PC-9 (cell line): ENCODE measurements at regions not wholly inside any gene's neighbourhood (a gene's known extent, or its start where the extent isn't known, plus 50 kb on each side); places are given as distances from the start of the nearest gene placed in this dataset.

Source experiments
- BruUV-seq: library from RNA; stranded (reverse); fragments of 400-500 nt; replicated peaks from 2 replicates; lab custom pipeline; 2021; lab: Mats Ljungman, UMichigan
- CTCF ChIA-PET: fragments of 300-600 bp; sonication (Branson Sonifier 250); formaldehyde crosslinking; loops from one replicate; lab custom pipeline; 2022; ENCODE audit warnings: antibody characterized with exemption; lab: Charles Lee
- POLR2A ChIA-PET: fragments of 300-600 bp; sonication (Branson Sonifier 250); formaldehyde crosslinking; loops from one replicate; lab custom pipeline; 2022; ENCODE audit warnings: antibody characterized with exemption; ENCODE audit not compliant: unreplicated experiment; lab: Charles Lee
- DNase-seq, 2 experiments: peaks; one replicate each; pipeline versions ENCODE4 v3.0.0 to v3.0.0-alpha.2; 2015 to 2022; ENCODE audit warnings: mixed read lengths in 1 of 2
- H2AFZ ChIP-seq: fragments of 200-600 bp; sonication (generic); 2 replicates; pipeline ENCODE4 v1.8.1; 2017; ENCODE audit warnings: antibody characterized with exemption
- H3F3A ChIP-seq: fragments of 200-600 bp; sonication (generic); 2 replicates; pipeline ENCODE4 v1.8.1; 2017; ENCODE audit warnings: antibody characterized with exemption, mild to moderate bottlenecking, low read depth; ENCODE audit not compliant: insufficient read depth
- H3K27ac ChIP-seq: fragments of 200-600 bp; sonication (generic); 2 replicates; pipeline ENCODE4 v1.6.1; 2016; ENCODE audit warnings: mixed run types
- H3K27me3 ChIP-seq: fragments of 200-600 bp; sonication (generic); 2 replicates; pipeline ENCODE4 v1.6.1; 2016; ENCODE audit warnings: low read depth, mixed run types; ENCODE audit not compliant: insufficient read depth
- H3K36me3 ChIP-seq: fragments of 200-600 bp; sonication (generic); 2 replicates; pipeline ENCODE4 v1.6.1; 2016; ENCODE audit warnings: low read depth, mixed run types
- H3K4me1 ChIP-seq: fragments of 200-600 bp; sonication (generic); replicated peaks from 2 replicates; pipeline ENCODE4 v1.6.1; 2016; ENCODE audit warnings: mixed run types; ENCODE audit not compliant: insufficient read depth
- H3K4me2 ChIP-seq: fragments of 200-600 bp; sonication (generic); 2 replicates; pipeline ENCODE4 v1.6.1; 2017; ENCODE audit warnings: mixed run types
- H3K4me3 ChIP-seq: fragments of 200-600 bp; sonication (generic); 2 replicates; pipeline ENCODE4 v1.6.1; 2016; ENCODE audit warnings: mixed run types
- H3K79me2 ChIP-seq: fragments of 200-600 bp; sonication (generic); 2 replicates; pipeline ENCODE4 v1.6.1; 2017; ENCODE audit warnings: low read depth, mixed run types
- H3K9me2 ChIP-seq: fragments of 200-600 bp; sonication (generic); 2 replicates; pipeline ENCODE4 v1.8.1; 2017; ENCODE audit warnings: mild to moderate bottlenecking; ENCODE audit not compliant: insufficient read depth
- H3K9me3 ChIP-seq: fragments of 200-600 bp; sonication (generic); 2 replicates; pipeline ENCODE4 v1.8.1; 2016; ENCODE audit warnings: low read depth; ENCODE audit not compliant: insufficient read depth
- H4K20me1 ChIP-seq: fragments of 200-600 bp; sonication (generic); 2 replicates; pipeline ENCODE4 v1.8.1; 2017; ENCODE audit not compliant: insufficient read depth
- CTCF ChIP-seq: fragments of 200-600 bp; sonication (generic); conservative IDR thresholded peaks from 2 replicates; pipeline ENCODE4 v1.6.1; 2017; ENCODE audit warnings: mixed run types, antibody characterized with exemption, mild to moderate bottlenecking, moderate library complexity
- EZH2 ChIP-seq: fragments of 200-600 bp; sonication (generic); IDR thresholded peaks from 2 replicates; pipeline ENCODE4 v1.8.0; 2017; ENCODE audit warnings: antibody characterized with exemption, low read depth
- intact Hi-C: fragments of 100-400 bp; cut with micrococcal nuclease; formaldehyde crosslinking; loops from one replicate; pipeline ENCODE4 v1.10.0; 2022; ENCODE audit not compliant: unreplicated experiment

GRCh38 chr2:80987466-80987865 is 682.9 kb upstream of the LRRTM1 start:
- no peak for DNase-seq
- CTCF ChIA-PET = no interaction called here
- Histone ChIP-seq H3F3A (no peaks in the 10 kb centered on the region), H4K20me1 (no peaks in the 10 kb centered on the region), H3K27ac (no peak overlapping the region), H3K4me1 (no peaks in the 10 kb centered on the region), H3K27me3 (no peaks in the 10 kb centered on the region), H3K79me2 (no peaks in the 10 kb centered on the region), H3K9me2 (no peaks in the 10 kb centered on the region), H3K4me3 (no peak overlapping the region), H2AFZ (no peak overlapping the region), H3K36me3 (no peaks in the 10 kb centered on the region), H3K4me2 (no peak overlapping the region), H3K9me3 (no peaks in the 10 kb centered on the region)
- BruUV-seq = no TSS peak
- POLR2A ChIA-PET = no interaction called here
- TF ChIP-seq CTCF (no peak), EZH2 (no peak)
- intact Hi-C loops = no loop called here

- no peaks in the 10 kb centered on the region for H3K27me3 ChIP-seq
- no peak overlapping the region for H2AFZ ChIP-seq
- ChIA-PET POLR2A (no interaction called here), CTCF (no interaction called here)
- intact Hi-C loops = no loop called here
- H3K4me2 ChIP-seq = no peak overlapping the region
- BruUV-seq = no TSS peak
- H3F3A ChIP-seq = no peaks in the 10 kb centered on the region
- H3K4me3 ChIP-seq = no peak overlapping the region
- no peak overlapping the region for H3K27ac ChIP-seq
- no peak for DNase-seq
- H4K20me1 ChIP-seq = no peaks in the 10 kb centered on the region
- H3K9me2 ChIP-seq = no peaks in the 10 kb centered on the region
- H3K4me1 ChIP-seq = no peaks in the 10 kb centered on the region
- H3K9me3 ChIP-seq = no peaks in the 10 kb centered on the region
- TF ChIP-seq EZH2 = no peak
- H3K79me2 ChIP-seq = no peaks in the 10 kb centered on the region
- no peaks in the 10 kb centered on the region for H3K36me3 ChIP-seq
These were observed 665.3 kb upstream of the LRRTM1 start for GRCh38 chr2:80969900-80970299.

- BruUV-seq = no TSS peak
- no peaks in the 10 kb centered on the region for H3K4me1 ChIP-seq
These were observed 663.9 kb upstream of the LRRTM1 start for GRCh38 chr2:80968450-80968849.

More at GRCh38 chr2:80968450-80968849, 663.9 kb upstream of the LRRTM1 start:
- H3K9me2 ChIP-seq = no peaks in the 10 kb centered on the region
- H3K27ac ChIP-seq = no peak overlapping the region
- no peaks in the 10 kb centered on the region for H3K36me3 ChIP-seq
- POLR2A ChIA-PET = no interaction called here
- H4K20me1 ChIP-seq = no peaks in the 10 kb centered on the region
- no peak overlapping the region for H3K4me3 ChIP-seq
- intact Hi-C loops = no loop called here
- no peaks in the 10 kb centered on the region for H3K27me3 ChIP-seq
- DNase-seq = no peak
- no peaks in the 10 kb centered on the region for H3K9me3 ChIP-seq
- TF ChIP-seq EZH2 (no peak), CTCF (no peak)
- H3K79me2 ChIP-seq = no peaks in the 10 kb centered on the region
- CTCF ChIA-PET = no interaction called here
- H3F3A ChIP-seq = no peaks in the 10 kb centered on the region
- no peak overlapping the region for H2AFZ ChIP-seq
- H3K4me2 ChIP-seq = no peak overlapping the region
